ENCODE measurements at regions not wholly inside any gene's neighbourhood (a gene's known extent, or its start where the extent isn't known, plus 50 kb on each side); places are given as distances from the start of the nearest gene placed in this dataset.

DNA sequence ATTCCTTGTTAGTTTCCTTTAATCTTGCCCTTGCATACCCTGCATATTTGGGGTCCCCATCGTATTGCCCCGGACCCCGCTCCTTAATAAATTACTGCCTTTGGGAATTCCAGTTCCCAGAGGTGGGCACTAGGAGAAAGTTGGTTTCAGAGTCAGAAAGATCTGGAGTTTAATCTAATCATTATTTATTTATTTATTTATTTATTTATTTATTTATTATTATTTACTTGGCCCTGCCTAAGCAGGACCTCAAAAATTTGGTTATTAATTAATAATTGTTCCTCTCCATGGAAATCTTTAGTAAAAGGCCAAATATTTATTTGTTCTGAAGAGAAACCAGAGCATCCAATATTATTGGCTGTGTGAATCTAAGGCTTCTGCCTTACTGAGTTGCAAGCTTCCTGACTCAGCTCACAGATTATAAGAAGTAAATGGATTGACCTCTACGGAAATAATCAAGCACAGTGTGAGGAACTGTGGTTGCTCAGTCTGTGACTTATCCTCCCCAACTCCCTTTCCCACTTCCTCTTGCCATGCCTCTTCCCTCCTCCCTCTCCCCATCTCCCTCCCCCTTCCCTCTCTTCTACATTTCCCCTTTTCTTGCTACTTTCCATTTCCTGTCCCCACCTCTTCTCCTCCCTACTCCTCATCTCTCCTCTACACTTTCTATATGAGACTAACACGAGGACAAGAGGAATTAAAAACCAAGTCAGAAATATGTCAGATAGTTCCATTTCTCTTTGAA, 61.5 kb upstream of the AP1S2 start:
- no peak for DNase-seq (ENCODE audit: low spot score)

GRCh38 chrX:15914486-15914885, 59.9 kb upstream of the AP1S2 start:
- no peak for DNase-seq (ENCODE audit: low spot score)

DNA sequence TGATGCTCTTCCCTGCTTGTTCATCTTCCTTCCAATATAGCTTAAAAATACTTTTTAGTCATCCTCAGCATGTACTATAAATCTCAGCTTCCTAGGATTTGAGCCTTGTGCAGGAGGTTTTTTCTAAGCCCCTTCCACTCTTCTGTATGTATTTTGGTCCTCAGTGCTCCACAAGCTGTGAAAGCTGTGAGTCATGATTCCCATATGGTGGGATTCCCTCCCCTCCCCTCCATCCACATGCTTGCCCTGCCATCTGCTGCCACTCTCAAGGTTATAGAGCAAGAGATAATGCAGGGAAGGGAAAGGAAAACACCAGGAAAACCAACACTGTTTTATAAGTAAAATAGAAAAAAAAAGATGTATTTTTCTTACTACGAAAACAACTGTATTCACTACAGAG, 58.5 kb upstream of the AP1S2 start:
- no peak for DNase-seq (ENCODE audit: low spot score)

DNA sequence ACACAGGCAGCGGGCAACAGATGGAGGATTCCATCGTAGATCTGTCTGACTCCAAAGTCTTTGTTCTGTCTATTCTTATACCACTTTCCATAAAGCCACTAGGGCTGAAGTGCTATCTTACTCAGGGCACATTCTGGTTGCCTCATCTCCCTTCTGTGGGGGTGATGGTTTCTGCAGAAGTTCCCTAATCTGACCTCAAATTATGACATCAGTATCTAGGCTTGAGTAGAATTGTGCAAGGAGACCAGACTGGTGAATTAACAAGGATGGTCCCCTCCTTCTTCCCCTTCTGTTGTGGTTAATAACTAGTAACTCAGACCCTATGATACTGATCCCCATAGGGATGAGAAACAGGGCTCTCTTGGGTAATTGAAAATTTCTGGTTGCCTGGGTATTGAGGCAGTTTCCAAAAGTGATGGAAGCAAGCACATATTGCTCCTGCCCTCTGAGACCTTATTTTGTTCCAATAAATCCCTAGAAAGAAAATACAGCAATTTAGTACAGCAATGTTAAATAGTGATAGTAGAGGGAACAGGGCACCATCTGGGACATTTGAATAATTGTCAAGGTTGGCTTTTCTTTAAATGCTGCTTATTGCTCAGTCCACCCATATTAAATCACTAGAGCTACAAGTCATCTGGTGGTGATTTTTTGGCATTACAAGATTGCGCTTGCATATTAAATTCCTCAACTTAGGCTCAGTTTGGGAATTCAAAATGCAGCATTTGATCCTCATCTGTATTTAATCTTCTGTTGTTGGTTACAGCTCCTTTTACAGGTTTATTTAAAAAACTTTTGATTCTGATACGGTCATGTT, 57.3 kb upstream of the AP1S2 start:
- DNase-seq (ENCODE audit: low spot score) = no peak

- no peak for DNase-seq (ENCODE audit: low spot score)
These were observed 55.0 kb upstream of the AP1S2 start for GRCh38 chrX:15909605-15910004.

DNA sequence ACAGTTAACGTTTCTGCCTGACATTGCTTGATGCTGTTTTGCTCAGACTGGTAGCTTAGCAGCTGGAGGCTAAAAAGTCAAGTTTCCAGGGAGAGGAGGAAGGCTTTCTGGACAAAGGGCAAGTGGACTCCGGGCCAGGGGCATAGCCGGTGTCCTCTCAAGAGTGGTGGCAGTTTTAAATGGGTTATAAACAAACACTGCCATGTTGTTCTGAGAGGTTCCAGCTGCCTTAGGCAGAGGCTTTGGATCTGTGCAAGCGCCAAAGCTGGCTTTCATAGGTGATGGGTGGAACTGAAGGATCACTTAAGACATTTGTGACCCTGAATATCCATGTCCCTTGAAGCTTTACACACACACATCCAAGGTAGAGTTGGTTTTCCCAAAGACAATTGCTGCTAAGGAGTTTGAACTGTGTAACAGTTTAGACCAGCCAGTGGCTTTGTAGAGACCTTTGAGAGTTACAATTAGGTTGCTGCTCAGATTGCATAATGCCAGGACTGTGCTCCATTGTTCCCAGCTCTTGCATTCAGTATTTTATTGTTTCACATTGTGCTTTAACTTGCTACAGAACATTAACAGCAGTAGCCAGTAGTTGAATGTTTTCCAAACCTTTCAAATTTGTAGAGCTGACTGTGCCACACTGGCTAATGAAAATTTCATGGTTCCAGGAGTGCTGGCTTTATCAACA, 54.1 kb upstream of the AP1S2 start:
- no peak for DNase-seq (ENCODE audit: low spot score)

GRCh38 chrX:15906041-15906943, 51.7 kb upstream of the AP1S2 start:
- DNase-seq (ENCODE audit: low spot score) = no peak
